GM23338 (cell line): ENCODE measurements at regions not wholly inside any gene's neighbourhood (a gene's known extent, or its start where the extent isn't known, plus 50 kb on each side); places are given as distances from the start of the nearest gene placed in this dataset.

ENCODE experiments used
- ATAC-seq: fragments of 200-7000 bp; cut with Tn5 transposase; 3 replicates; pipeline ENCODE4 v1.9.1; 2020
- DNase-seq: peaks from one replicate; pipeline ENCODE4 v3.0.0-alpha.2; 2015; ENCODE audit warnings: low spot score
- H2AFZ ChIP-seq: fragments of 200-600 bp; sonication (generic); 2 replicates; pipeline ENCODE4 v1.8.0; 2016; ENCODE audit warnings: antibody characterized with exemption, mild to moderate bottlenecking, moderate library complexity
- H3F3A ChIP-seq: fragments of 200-600 bp; sonication (generic); replicated peaks from 2 replicates; pipeline ENCODE4 v1.8.0; 2017; ENCODE audit warnings: antibody characterized with exemption, mixed run types, low read depth
- H3K27ac ChIP-seq: fragments of 200-600 bp; sonication (generic); 2 replicates; pipeline ENCODE4 v1.6.1; 2016; ENCODE audit warnings: low read depth
- H3K27me3 ChIP-seq: fragments of 200-600 bp; sonication (generic); 2 replicates; pipeline ENCODE4 v1.8.0; 2016; ENCODE audit warnings: mild to moderate bottlenecking, mixed run types, moderate library complexity; ENCODE audit not compliant: insufficient read depth
- H3K36me3 ChIP-seq: fragments of 200-600 bp; sonication (generic); 2 replicates; pipeline ENCODE4 v1.8.0; 2016; ENCODE audit warnings: mild to moderate bottlenecking; ENCODE audit not compliant: insufficient read depth
- H3K4me1 ChIP-seq: fragments of 200-600 bp; sonication (generic); 2 replicates; pipeline ENCODE4 v1.8.0; 2016; ENCODE audit warnings: mild to moderate bottlenecking, moderate library complexity; ENCODE audit not compliant: insufficient read depth
- H3K4me2 ChIP-seq: fragments of 200-600 bp; sonication (generic); 2 replicates; pipeline ENCODE4 v1.7.1; 2017; ENCODE audit warnings: mixed run types
- H3K4me3 ChIP-seq: fragments of 200-600 bp; sonication (generic); 2 replicates; pipeline ENCODE4 v1.6.1; 2016; ENCODE audit warnings: mixed run types
- H3K79me2 ChIP-seq: fragments of 200-600 bp; sonication (generic); replicated peaks from 2 replicates; pipeline ENCODE4 v1.8.0; 2017; ENCODE audit warnings: mild to moderate bottlenecking; ENCODE audit not compliant: insufficient read depth
- H3K9me2 ChIP-seq: fragments of 200-600 bp; sonication (generic); 2 replicates; pipeline ENCODE4 v1.8.0; 2017; ENCODE audit not compliant: insufficient read depth
- H4K20me1 ChIP-seq: fragments of 200-600 bp; sonication (generic); replicated peaks from 2 replicates; pipeline ENCODE4 v1.8.0; 2017; ENCODE audit warnings: mild to moderate bottlenecking; ENCODE audit not compliant: insufficient read depth
- H3K27ac Mint-ChIP-seq: 2 replicates; pipeline ENCODE4 v1.8.0; 2020; ENCODE audit warnings: inconsistent platforms, mild to moderate bottlenecking, moderate library complexity, mixed read lengths
- H3K27me3 Mint-ChIP-seq: 3 replicates; pipeline ENCODE4 v1.8.0; 2022; ENCODE audit warnings: low read depth, mild to moderate bottlenecking, moderate library complexity, mixed read lengths, inconsistent platforms; ENCODE audit not compliant: insufficient read depth, poor library complexity
- H3K36me3 Mint-ChIP-seq: 3 replicates; pipeline ENCODE4 v1.8.0; 2021; ENCODE audit warnings: low read depth, mild to moderate bottlenecking, inconsistent platforms, moderate library complexity, mixed read lengths
- H3K4me1 Mint-ChIP-seq: 3 replicates; pipeline ENCODE4 v1.8.0; 2020; ENCODE audit warnings: mild to moderate bottlenecking, inconsistent platforms, mixed read lengths
- H3K4me3 Mint-ChIP-seq: 3 replicates; pipeline ENCODE4 v1.8.0; 2021; ENCODE audit warnings: moderate library complexity, mild to moderate bottlenecking, inconsistent platforms, mixed read lengths
- H3K9me3 Mint-ChIP-seq: 3 replicates; pipeline ENCODE4 v1.8.0; 2020; ENCODE audit warnings: moderate library complexity, mild to moderate bottlenecking, inconsistent platforms, mixed read lengths
- CREB1 ChIP-seq: fragments of 250-450 bp; sonication (Bioruptor Pico); IDR thresholded peaks from 2 replicates; pipeline ENCODE4 v1.5.0; 2020; ENCODE audit warnings: low read depth, mild to moderate bottlenecking, moderate library complexity
- CTCF ChIP-seq, 2 experiments: fragments of 200-600 bp in 1 of 2; sonication (generic) in 1 of 2; conservative IDR thresholded peaks; 2 replicates each; pipeline versions ENCODE4 v1.5.1 to v1.6.1; 2016 to 2017; ENCODE audit warnings: antibody characterized with exemption in 2 of 2, low read depth in 2 of 2, mild to moderate bottlenecking in 2 of 2, moderate library complexity in 1 of 2
- ETS1 ChIP-seq: IDR thresholded peaks from 2 replicates; pipeline ENCODE4 v1.6.1; 2016; ENCODE audit warnings: antibody characterized with exemption
- EZH2 ChIP-seq: fragments of 200-600 bp; sonication (generic); IDR thresholded peaks from one replicate; pipeline ENCODE4 v1.8.0; 2017; ENCODE audit warnings: antibody characterized with exemption, mild to moderate bottlenecking, low read depth; ENCODE audit not compliant: unreplicated experiment
- EZH2phosphoT487 ChIP-seq: fragments of 200-600 bp; sonication (generic); IDR thresholded peaks from one replicate; pipeline ENCODE4 v1.8.1; 2018; ENCODE audit warnings: antibody characterized with exemption; ENCODE audit not compliant: unreplicated experiment
- JUNB ChIP-seq: IDR thresholded peaks from one replicate; pipeline ENCODE4 v1.6.1; 2016; ENCODE audit warnings: antibody characterized with exemption; ENCODE audit not compliant: unreplicated experiment
- NANOG ChIP-seq: IDR thresholded peaks from 2 replicates; pipeline ENCODE4 v1.6.1; 2016; ENCODE audit warnings: antibody characterized with exemption, borderline replicate concordance
- POLR2AphosphoS5 ChIP-seq: IDR thresholded peaks from 2 replicates; pipeline ENCODE4 v1.6.1; 2016; ENCODE audit warnings: antibody characterized with exemption, low read depth
- REST ChIP-seq: IDR thresholded peaks from one replicate; pipeline ENCODE4 v1.6.1; 2018; ENCODE audit warnings: antibody characterized with exemption; ENCODE audit not compliant: unreplicated experiment
- STAT1 ChIP-seq: IDR thresholded peaks from one replicate; pipeline ENCODE4 v1.6.1; 2016; ENCODE audit warnings: antibody characterized with exemption; ENCODE audit not compliant: unreplicated experiment
- ZNF114 ChIP-seq: fragments of 250-450 bp; sonication (Bioruptor Pico); IDR thresholded peaks from 2 replicates; pipeline ENCODE4 v1.5.0; 2020; ENCODE audit warnings: mild to moderate bottlenecking, moderate library complexity
- ZNF331 ChIP-seq: fragments of 250-450 bp; sonication (Bioruptor Pico); IDR thresholded peaks from 2 replicates; pipeline ENCODE4 v1.5.0; 2020; ENCODE audit warnings: low read depth, mild to moderate bottlenecking, moderate library complexity

- no peak overlapping the region for H3K27ac Mint-ChIP-seq
- Histone ChIP-seq H3K4me1 (no peaks in the 10 kb centered on the region), H3K4me3 (no peak overlapping the region), H3K79me2 (no peaks in the 10 kb centered on the region), H2AFZ (no peak overlapping the region; the same call in 1 of the 2 replicates), H4K20me1 (no peaks in the 10 kb centered on the region), H3K27me3 (no peaks in the 10 kb centered on the region), H3F3A (no peaks in the 10 kb centered on the region), H3K9me2 (no peaks in the 10 kb centered on the region; the same call in 1 of the 2 replicates), H3K27ac (no peak overlapping the region), H3K36me3 (no peaks in the 10 kb centered on the region), H3K4me2 (no peak overlapping the region)
- ATAC-seq (peak; percentile 96), DNase-seq (peak; percentile 83)
- H3K4me1 Mint-ChIP-seq: no peaks in the 10 kb centered on the region
- H3K27me3 Mint-ChIP-seq: no peaks in the 10 kb centered on the region
- no peak overlapping the region for H3K4me3 Mint-ChIP-seq
- H3K36me3 Mint-ChIP-seq: no peaks in the 10 kb centered on the region
- H3K9me3 Mint-ChIP-seq: peaks cover 5% of the 10 kb centered on the region; the same call in 1 of the 3 replicates
- TF ChIP-seq CTCF (conservative IDR thresholded peaks at IDR 0.05; ENCODE audit: low read depth in 2 of 2): peak; percentile 90 to 92
- no peak for TF ChIP-seq ZNF114 (CRISPR knock-in tag)
These were observed 162.2 kb downstream of the SREK1 start for GRCh38 chr5:66306105-66306843.

GRCh38 chr5:66306844-66307315 is 162.8 kb downstream of the SREK1 start:
- H3K27me3 ChIP-seq: no peaks in the 10 kb centered on the region
- H3K4me1 Mint-ChIP-seq: no peaks in the 10 kb centered on the region
- ATAC-seq: no peak; the same call in 2 of the 3 replicates
- H3K27ac ChIP-seq: no peak overlapping the region
- H3K9me3 Mint-ChIP-seq: peaks cover 10% of the 10 kb centered on the region; the same call in 2 of the 3 replicates
- no peaks in the 10 kb centered on the region for H3K36me3 Mint-ChIP-seq
- no peaks in the 10 kb centered on the region for H3K79me2 ChIP-seq
- no peak for DNase-seq
- H4K20me1 ChIP-seq: no peaks in the 10 kb centered on the region
- no peak overlapping the region for H3K4me3 Mint-ChIP-seq
- H3K4me3 ChIP-seq: no peak overlapping the region
- no peak overlapping the region for H3K4me2 ChIP-seq
- no peaks in the 10 kb centered on the region for H3F3A ChIP-seq
- no peak overlapping the region for H2AFZ ChIP-seq
- H3K9me2 ChIP-seq: no peaks in the 10 kb centered on the region; the same call in 1 of the 2 replicates
- no peaks in the 10 kb centered on the region for H3K4me1 ChIP-seq
- no peaks in the 10 kb centered on the region for H3K27me3 Mint-ChIP-seq
- no peaks in the 10 kb centered on the region for H3K36me3 ChIP-seq
- no peak overlapping the region for H3K27ac Mint-ChIP-seq
- no peak for TF ChIP-seq EZH2phosphoT487
- TF ChIP-seq JUNB: no peak
- no peak for TF ChIP-seq STAT1
- TF ChIP-seq EZH2: no peak
- no peak for TF ChIP-seq CREB1 (CRISPR knock-in tag)
- no peak for TF ChIP-seq NANOG
- TF ChIP-seq ZNF331: no peak
- no peak for TF ChIP-seq POLR2AphosphoS5
- no peak for TF ChIP-seq ZNF114 (CRISPR knock-in tag)
- no peak for TF ChIP-seq ETS1
- TF ChIP-seq CTCF (conservative IDR thresholded peaks at IDR 0.05; ENCODE audit: low read depth in 2 of 2): no peak
- no peak for TF ChIP-seq REST
